NCI-H146 (cell line): ENCODE measurements at regions not wholly inside any gene's neighbourhood (a gene's known extent, or its start where the extent isn't known, plus 50 kb on each side); places are given as distances from the start of the nearest gene placed in this dataset.
"Not testable (repeated sequence)": the region's sequence is repeated elsewhere in the genome, so short reads cannot be mapped to it uniquely, and the experiment has no call there.

Source experiments
- DNase-seq: peaks from one replicate; lab custom pipeline; 2025; lab: John Stamatoyannopoulos, UW

DNA sequence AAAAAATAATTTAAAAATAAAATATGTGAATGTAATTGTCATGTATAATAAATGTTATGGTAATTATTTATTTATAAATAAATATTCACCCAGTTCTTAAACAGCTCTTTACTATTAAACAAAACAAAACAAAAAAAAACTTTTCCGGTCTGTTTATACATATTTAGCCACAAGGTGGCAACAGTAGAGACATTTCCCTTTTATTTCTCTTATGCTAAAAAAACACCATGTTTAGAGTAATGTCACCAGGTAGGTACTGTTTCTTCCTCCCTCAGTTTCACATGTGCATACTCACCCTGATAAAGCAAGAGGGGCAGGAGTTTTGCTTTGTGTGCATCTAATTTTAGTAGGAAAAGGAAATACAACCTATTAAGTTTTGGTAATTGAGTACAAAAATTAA is 610.4 kb upstream of the IMPG1 start:
- DNase-seq = peak; percentile 30

DNA sequence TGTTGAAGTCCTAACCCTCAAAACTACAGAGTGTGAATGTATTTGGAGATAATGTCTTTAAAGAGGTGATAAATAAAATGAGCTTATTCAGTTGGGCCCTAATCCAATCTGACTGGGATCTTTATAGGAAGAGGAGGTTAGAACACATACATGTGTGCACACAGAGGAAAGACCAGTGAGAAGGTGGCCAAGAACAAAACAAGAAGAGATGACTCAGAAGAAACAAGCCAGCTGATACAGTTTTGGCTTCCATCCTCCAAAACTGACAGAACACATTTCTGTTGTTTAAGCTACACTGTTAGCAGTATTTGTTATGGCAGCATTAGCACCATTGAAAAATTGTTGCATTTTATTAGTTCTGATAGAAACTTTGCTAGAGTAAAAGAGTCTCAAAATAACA is 609.3 kb upstream of the IMPG1 start:
- no peak for DNase-seq

DNA sequence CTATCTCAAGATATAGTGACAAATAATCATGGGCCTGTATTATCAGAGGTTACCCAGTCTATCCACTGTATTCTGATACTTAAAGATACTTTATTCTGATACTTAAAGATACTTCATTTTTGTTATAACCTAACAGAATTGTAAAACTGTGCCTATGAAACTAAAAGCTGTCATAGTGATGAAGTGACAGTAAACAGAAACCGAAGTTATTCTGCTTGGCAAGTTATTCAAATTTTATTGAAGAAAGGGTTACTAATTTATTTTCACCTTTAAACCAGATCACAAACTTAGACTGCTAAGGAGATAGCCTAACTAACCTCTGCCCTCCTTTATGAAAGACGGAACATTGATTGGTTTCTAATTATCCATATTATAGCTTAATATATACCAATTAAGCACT is 604.6 kb upstream of the IMPG1 start:
- DNase-seq = no peak

DNA sequence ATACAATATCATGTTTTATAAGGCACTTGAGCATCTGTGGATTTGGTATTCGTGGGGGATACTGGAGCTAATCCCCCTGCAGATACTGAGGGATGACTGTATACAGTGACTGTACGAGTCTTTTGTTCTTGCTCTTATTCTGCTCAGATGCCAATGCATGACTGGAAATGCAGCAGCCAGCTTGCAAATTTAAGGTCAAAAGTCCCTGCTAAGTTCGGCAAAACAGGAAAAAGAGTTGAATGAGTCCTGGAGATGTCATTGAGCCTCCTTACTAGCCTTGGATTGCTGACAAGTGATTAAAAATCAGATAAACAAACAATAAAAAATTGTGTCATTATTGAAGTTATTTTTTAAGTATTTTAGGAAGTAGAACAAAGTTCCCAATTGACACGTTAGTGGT is 599.3 kb upstream of the IMPG1 start:
- DNase-seq = no peak

DNA sequence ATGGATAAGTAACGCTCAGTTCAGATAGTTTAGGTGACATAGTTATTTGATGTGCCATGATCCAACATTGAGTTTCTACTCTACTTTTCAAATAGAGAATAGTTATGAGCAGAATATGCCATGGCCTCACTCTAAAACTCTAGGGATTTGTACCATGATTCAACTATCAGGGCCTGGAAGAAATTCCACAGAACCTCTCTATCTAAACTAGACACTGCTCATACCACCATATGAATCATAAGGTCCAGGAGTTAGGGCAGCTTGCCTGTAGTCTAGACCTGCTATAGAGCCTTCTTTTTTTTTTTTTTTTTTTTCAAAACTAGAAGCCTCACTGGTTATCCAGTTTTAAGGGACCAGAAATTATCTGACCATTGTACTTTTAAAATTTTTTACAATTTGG is 571.8 kb upstream of the IMPG1 start:
- DNase-seq = no peak

DNA sequence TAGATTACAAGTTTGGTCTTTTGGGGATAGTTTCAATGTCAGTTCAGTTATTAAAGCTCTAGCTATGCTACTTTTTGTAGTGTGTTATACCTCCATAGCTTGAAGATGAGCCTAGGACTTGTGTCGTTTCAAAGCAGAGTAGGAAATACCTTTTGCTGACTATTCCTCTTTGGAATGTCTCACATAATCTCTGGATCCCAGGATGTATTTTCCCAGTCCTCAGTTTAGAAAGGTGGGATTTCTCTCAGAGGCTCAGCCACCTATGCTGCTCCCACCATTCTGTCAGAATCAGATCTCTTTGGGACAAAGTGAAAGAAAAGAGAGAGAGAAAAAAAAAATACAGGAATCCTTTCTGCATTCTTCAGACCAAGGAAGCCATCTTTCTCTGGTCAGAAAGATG is 567.5 kb upstream of the IMPG1 start:
- no peak for DNase-seq

DNA sequence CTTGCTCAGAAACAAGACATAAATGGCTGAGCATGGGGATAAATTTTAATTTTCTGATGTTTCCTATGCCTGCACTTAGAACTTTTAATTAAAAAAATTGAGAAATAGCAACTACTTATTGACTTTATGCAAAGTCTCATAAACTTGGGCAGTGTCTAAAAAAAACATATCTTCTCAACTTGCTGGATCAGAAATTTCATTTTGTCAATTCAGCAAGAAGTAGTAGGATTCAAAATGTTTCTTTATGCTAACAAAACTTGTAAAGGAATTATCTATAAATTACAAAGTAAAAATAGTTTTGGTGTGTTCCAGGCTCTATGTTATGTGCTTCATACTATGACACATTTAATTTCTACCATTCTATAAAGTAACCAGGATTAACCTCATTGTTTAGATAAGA is 562.2 kb upstream of the IMPG1 start:
- DNase-seq = no peak

DNA sequence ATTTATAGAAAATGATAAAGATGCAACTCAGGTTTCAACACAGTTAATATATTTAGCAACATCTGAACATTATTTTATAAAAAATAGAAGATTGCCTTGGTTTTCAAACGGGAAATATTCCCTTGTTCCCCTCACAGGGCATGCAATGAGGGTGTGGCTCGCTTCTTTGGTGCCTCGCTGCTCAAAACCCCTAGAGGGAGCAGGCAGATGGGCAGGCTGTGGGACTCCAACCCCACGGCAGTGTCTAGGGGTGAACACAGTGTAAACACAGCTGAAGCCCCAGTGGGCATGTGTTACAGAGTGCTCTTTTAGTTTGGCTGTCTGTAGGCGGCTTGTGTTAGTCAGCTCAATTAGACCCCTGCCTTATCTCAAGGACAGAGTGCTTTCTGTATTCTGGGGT is 560.8 kb upstream of the IMPG1 start:
- DNase-seq = peak; percentile 93

DNA sequence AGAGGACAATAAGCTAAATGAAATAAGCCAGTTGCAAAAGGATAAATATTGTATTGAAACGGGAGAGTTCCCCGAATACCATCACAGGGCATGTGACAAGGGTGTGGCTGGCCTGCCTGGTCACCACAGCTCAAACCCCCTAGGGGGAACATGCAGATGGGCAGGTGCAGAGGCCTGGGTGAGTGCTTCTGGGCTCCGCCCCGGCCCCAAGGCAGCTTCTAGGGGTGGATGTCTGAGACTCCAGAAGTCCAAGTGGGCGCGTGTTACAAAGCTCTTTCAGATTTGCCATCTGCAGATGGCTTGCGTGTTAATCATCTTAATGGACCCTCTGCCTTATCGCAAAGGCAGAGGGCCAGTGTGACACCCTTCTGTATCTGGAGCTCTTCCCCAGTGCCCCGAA is 559.2 kb upstream of the IMPG1 start:
- peak; percentile 31 for DNase-seq

DNA sequence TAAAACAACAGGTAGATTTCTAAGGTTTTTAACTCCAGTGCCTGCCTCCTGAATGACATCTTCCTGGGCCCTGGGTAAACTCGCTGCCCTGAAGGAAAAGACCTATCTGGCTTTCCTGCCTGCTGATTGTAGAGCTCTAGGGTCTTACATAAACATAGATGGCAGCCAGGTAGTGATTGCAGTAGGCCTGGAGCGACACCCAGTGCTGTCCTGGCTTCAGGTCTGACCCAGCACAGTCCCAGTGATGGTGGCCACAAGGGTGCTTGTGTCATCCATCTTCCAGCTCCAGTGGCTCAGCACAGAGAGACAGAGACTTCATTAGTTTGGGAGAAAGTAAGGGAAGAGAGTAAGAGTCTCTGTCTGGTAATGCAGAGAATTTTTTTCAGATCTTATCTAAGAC is 542.9 kb upstream of the IMPG1 start:
- DNase-seq = peak; percentile 81

DNA sequence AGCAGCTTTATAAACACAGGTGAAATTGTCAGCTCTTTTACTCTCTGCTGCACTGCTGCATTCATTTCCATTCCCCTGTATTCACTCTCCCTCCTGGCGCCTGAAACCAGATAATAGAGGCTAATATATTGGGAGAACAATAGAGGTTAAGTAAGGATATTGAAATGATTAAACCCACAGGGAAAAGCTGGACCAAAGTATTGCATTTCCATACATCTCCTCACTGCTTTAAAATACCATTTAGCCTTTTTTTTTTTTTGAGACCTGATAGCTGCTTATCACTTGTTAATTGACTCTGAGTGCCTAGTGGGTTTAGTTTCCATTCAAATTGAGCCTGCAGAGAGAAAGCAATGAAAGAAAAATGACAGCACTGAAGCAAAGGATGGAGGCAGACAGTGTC is 540.5 kb upstream of the IMPG1 start:
- DNase-seq = peak; percentile 97

DNA sequence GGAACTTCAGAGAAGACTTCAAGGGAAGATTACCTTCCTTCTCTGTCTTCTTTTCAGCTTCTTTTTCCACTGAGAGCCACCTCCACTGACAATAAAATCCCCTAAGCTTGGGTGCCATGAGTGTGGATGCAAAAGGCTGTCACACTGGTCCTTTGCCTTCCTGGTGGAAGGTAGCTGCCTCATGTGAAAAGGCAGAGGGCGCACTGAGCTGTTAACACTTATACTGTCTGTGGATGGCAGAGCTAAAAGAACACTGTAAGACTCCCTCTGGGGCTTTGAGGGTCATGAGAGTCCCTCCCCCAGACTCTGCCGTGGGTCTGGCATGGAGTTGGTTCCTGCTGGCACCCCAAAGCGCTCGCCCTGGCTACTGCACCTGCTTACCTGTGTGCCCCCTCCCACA is 536.7 kb upstream of the IMPG1 start:
- no peak for DNase-seq

DNA sequence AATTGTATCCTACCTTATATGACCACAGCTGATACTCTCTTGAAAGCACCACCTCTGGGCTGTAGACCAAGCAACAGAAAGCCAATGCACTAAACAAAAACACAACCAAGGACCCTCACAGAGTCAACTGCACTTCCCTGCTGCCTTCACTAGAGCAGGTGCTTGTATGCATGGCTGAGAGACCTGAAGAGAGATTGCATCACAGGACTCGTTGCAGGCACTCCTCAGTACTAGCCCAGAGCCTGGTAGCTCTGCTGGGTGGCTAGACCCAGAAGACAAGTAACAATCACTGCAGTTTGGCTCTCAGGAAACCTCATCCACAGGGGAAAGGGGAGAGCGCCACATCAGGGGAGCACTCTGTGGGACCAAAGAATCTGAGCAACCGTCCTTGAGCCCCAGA is 521.6 kb upstream of the IMPG1 start:
- DNase-seq = no peak

DNA sequence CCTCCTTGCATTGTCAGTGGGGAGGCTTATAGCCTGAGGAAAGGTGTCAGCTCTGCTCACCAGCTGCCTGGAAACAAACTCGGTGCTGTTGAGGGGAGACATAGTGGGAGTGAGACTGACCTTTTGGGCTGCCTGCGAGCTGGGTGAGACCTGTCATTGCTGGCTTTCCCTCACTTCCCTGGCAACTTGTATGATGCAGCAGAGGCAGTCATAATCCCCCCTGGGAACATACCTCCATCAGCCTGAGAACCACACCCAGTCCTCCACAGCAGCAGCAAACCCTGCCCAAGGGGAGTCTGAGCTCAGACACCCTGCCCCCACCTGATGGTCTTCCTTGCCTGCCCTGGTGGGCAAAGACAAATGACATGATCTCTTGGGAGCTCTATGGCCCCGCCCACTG is 521.2 kb upstream of the IMPG1 start:
- peak; percentile 28 for DNase-seq

DNA sequence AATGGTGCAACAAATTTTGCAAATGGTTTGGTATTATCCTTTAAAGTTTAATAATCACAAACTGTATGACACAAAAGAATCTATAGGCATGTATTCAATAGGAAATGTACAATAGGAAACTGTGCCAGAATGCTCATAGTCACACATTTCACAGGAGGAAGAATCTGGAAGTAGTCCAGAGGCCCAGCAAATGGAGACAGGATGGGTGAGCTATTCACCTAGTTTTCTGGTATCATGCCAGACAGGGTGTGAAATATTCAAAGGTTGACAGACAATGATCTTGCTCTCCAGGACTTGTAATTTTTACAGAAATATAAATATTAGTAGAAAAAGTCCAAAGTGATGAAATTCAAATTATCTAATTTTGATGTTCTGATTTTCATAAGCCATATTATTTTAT is 520.1 kb upstream of the IMPG1 start:
- DNase-seq = no peak

DNA sequence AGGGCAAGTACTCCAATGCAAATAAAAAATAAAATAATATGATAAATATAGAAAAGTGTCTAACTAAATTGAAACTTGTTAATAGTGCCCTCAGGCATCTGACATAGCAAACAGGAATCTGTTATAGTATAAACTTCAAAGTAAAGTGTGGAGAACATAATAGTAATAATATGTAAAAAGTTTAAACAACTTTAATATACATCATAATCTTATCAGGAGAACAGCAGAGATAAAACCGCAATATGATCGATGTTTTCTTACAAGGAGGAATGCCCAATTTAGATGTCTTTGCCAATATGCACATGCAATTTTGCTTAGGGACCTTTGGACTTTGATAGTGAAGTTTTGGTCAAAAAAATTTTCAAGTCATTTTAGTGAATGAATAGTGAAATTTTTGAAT is 514.8 kb upstream of the IMPG1 start:
- DNase-seq = no peak

DNA sequence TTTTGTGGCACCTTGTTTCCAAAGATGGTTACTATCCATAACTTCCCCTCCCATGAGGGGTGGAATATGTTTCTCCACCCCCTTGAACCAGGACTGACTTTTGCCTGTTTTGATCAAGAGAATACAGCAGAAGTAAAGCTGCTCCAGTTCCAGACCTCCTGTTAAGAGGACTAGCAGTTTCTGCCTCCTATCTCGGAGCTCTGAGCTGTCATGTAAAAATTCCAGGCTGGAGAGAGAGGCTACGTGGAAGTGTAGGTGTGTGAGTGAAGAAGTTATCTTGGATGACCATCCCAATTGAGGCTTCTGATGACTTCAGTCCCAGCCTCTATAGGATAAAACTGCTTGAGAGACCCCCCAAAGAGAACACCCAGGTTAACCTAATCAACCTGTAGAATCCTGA is 511.7 kb upstream of the IMPG1 start:
- no peak for DNase-seq

DNA sequence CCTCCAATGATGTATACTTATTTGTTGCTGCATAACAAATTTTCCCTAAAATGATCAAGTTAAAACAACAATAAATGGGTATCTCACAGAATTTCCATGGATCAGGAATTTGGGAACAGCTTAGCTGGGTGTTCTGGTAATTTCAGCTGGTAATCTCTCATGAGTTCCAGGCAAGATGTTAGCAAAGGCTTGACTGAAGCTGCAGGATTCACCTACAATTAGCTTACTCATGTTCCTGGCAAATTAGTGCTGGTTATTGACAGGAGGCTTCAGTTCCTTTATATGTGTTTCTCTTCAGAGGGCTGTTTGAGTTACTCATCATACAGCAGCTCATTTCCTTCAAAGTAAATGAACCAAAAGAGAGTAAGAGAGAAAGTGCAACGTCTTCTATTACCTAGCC is 506.3 kb upstream of the IMPG1 start:
- peak; percentile 53 for DNase-seq

DNA sequence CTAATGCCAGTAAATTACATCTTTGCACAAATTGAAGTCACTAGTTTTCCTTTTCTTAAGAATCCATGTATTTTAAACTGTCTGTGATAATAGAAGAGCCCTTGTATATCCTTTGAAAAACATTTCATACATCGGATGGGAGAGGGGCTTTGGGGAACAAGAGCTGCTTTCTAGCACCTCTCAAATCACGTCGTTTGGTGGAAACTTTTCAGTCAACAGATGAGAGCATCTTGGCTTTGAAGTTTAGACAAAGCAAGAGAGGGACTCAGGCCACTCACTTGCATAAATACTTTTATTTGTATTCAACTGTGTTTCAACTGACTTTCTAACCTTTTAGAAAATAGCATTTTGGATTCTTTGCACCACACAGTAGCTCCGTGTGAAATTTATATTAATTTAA is 502.3 kb upstream of the IMPG1 start:
- DNase-seq = no peak

DNA sequence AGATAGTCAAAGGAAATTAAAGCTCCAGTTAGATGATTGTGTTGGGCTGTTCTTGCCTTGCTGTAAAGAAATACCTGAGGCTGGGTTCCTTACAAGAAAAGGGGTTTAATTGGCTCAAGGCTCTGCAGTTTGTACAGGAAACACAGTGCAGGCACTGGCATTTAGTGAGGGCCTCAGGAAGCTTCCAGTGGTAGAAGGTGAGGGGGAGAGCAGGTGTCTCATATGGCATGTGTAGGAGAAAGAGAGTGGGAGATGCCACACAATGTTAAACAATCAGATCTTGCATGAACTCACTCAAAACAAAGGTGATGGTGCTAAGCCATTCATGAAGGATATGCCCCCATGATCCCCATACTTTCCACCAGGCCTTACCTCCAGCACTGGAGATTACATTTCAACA is 493.5 kb upstream of the IMPG1 start:
- DNase-seq = no peak

DNA sequence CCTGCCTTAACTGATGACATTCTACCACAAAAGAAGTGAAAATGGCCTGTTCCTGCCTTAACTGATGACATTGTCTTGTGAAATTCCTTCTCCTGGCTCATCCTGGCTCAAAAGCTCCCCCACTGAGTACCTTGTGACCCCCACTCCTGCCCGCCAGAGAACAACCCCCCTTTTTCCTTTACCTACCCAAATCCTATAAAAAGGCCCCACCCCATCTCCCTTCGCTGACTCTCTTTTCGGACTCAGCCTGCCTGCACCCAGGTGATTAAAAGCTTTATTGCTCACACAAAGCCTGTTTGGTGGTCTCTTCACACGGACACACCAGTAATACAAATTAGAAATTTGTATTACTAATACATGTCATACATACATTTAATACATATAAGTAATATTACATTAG is 489.9 kb upstream of the IMPG1 start:
- not testable (repeated sequence) for DNase-seq

DNA sequence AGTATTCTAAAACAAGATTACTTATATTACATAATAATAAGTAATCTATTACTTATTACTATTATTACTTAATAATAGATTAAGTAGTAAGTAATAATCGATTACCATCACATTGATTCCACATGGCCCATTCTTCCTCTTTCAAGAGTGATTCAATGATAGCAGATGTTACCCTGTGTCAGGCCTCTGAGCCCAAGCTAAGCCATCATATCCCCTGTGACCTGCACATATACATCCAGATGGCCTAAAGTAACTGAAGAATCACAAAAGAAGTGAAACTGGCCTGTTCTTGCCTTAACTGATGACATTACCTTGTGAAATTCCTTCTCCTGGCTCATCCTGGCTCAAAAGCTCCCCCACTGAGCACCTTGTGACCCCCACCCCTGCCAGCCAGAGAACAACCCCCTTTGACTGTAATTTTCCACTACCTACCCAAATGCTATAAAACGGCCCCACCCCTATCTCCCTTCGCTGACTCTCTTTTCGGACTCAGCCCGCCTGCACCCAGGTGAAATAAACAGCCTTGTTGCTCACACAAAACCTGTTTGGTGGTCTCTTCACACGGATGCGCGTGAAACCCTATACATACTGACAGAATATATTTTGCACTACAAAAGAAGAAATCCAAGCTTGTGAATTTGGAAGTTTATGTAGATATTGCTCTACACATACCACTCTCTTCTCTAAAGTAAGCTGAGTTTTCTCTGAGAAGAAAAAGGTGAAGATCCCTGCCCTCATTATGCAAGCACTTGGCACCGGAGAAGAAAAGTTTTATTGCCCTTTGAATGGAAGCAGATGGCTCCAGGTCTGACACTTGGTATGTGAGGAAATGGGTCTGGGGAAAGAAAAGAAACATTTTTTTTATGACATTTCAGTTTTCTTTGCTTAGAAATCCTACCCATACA is 488.6 kb upstream of the IMPG1 start:
- not testable (repeated sequence) for DNase-seq

DNA sequence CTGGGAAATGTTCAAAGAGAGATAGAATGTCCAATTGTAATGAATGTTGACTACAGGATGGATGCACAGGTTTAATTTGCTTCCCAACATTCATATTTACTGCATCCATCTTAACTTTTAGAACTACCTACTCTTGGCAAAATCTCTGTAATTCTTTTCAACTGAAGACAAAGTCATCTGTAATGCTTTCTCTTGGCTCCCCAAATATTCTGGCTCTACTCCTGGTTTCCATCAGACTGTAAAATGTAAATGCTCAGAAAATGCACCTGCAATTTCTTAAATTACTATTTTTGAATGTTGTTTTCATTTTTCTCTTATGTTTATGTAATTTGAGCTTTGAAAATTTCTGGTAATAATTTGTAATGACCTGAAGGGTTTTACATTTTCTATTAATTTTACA is 480.8 kb upstream of the IMPG1 start:
- DNase-seq = no peak

DNA sequence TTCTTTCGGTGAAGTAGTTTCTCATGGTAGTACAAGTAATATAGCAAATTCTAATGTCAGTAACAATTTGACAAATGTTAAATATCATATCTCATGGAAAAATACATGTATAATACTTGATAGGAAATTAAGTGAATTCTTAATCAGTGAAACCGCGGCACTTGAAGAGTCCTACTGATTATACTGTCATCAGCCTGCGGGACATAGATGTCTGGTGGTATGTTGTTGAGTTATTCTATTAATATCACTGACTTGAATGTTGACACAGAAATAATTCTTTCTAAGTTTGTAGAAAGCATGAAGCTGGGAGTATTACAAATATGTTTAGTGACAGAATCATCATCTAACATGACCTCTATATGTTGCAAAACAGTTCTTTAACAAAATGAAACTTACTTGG is 479.8 kb upstream of the IMPG1 start:
- DNase-seq = no peak
